VCaP (cell line): ENCODE measurements at regions not wholly inside any gene's neighbourhood (a gene's known extent, or its start where the extent isn't known, plus 50 kb on each side); places are given as distances from the start of the nearest gene placed in this dataset.

Experiments used
- H3K27ac ChIP-seq: fragments of 450-650 bp; 2 replicates; pipeline ENCODE4 v1.5.1; 2017
- TF ChIP-seq, protein P1 (sequence below): fragments of 450-650 bp; conservative IDR thresholded peaks from 2 replicates; pipeline ENCODE4 v1.5.1; 2017; ENCODE audit warnings: mild to moderate bottlenecking, moderate library complexity

DNA sequence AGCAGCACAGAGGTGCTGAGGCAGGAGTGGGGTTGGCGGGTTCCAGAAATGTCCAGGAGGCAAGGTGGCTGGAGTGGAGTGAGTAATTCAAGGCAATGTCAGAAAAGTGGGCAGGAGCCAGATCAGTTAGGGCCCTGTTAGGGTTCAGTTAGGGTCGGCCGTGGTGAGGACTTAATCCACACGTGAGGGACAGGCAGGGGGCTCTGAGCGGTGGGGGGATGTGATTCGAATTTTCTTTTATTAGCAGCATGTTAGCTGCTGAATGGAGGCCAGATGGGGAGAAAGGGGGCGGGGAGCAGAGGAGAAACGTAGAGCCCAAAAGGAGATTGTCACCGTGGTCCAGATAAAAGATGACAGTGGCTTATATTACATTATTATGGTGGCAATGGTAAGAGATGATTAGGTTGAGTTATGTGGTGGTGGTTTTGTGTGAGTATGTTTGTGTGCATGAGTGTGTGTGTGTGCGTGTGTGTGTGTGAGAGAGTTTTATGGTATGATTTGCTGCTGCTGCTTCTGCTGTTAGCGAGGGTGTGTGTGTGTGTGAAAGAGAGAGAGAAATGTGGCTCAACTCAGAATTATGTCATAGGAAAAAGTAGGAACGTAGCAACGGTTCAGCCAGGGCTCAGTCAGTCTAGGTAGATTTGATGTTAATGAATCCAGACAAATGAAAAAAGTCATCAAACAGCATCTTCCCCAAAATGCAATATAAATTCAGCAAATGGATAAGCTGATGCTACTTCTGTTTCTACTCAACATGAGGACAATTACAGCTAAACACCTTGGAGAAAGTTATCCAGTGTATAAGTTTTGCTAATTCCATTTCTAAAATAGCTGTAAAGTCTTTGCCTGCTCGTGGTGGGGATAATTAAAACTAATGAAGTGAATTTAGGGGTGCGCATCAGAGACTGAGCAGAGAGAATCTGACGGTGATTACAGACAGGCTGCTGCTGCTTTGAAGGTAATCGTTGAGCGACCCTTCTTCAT is 390.6 kb downstream of the HAPSTR1 start:
- TF ChIP-seq, protein P1, sequence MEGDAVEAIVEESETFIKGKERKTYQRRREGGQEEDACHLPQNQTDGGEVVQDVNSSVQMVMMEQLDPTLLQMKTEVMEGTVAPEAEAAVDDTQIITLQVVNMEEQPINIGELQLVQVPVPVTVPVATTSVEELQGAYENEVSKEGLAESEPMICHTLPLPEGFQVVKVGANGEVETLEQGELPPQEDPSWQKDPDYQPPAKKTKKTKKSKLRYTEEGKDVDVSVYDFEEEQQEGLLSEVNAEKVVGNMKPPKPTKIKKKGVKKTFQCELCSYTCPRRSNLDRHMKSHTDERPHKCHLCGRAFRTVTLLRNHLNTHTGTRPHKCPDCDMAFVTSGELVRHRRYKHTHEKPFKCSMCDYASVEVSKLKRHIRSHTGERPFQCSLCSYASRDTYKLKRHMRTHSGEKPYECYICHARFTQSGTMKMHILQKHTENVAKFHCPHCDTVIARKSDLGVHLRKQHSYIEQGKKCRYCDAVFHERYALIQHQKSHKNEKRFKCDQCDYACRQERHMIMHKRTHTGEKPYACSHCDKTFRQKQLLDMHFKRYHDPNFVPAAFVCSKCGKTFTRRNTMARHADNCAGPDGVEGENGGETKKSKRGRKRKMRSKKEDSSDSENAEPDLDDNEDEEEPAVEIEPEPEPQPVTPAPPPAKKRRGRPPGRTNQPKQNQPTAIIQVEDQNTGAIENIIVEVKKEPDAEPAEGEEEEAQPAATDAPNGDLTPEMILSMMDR = no peak
- no peak overlapping the region for H3K27ac ChIP-seq

DNA sequence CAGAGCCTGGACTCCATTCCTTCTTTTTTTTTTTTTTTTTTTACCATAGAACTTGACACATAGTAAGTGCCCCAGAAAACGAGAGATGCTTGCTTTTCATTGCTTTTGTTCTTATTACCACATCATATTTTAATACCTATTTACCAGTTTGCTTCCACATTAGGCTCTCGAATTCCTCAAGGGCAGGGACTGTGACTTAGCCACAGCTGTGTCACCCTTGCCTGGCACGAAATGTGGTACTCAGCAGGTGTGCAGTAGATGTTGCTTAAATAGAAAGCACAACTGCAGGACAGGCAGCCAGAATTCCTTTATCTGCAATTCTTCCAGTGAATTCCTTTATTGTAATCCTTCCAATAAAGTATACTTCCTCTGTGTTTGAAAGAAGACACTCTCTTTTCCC is 393.0 kb downstream of the HAPSTR1 start:
- TF ChIP-seq, protein P1 = no peak
- no peak overlapping the region for H3K27ac ChIP-seq

DNA sequence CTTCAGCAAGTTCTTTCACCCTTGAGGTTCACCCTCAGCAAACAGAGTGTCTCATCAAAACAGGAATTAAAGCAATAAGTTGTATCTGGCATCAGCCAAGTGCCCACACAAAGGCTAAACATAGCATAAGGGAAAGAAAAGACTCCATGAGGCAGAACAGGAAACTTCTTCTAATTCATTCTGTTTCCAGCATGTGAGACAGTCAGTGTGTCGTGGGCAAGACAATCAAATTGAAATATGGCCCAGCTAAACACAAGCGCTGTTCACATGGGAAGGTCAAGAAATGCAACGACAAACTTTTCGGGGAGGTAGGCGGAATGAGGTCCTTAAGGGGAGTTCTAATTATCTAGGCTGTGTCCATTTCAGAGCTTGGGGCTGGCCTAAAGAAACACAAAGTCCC is 393.4 kb downstream of the HAPSTR1 start:
- no peak overlapping the region for H3K27ac ChIP-seq
- TF ChIP-seq, protein P1 = no peak

DNA sequence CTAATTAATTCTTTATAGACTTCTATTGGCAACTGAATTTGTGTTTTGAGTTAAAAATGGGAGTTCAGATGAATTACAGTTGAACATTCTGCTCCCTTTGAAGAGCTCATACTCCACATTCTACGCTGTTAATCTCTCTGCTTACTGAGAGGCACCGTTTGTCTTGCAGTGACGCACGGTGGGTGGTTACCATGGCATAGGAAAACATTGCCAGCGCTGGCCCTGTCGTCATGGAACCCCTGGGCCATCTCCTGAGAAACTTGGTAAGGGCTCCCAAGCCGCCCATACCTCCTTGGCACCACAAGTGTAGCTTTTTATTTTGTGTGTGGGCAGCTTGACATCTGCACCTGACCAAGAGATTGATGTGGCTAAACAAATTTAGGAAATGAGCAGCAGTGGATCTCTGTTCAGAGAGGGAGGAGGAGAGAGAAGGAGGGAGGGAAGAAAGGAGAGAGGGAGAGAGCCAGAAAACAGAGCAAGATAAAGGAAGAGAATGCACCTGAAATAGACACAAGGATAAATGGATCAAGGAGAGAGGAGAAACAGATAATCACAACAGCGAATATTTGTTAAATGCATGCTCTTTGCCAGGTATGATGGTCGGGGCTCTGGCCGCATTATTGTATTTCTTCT is 398.5 kb downstream of the HAPSTR1 start:
- no peak overlapping the region for H3K27ac ChIP-seq
- TF ChIP-seq, protein P1 = no peak

DNA sequence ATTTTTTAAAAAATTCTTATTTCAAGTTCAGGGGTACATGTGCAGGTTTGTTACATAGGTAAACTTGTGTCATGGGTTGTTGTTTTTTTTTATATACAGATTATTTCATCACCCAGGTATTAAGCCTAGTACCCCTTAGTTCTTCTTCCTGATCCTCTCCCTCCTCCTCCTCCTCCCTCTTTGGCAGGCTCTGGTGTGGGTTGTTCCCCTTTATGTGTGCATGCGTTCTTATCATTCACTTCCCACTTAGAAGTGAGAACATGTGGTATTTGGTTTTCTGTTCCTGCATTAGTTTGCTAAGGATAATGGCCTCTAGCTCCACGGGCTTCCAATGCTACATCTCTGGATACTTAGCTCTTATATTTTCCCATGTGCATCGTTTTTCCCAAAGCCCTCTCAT is 404.4 kb downstream of the HAPSTR1 start:
- TF ChIP-seq, protein P1 = no peak
- H3K27ac ChIP-seq = no peak overlapping the region

DNA sequence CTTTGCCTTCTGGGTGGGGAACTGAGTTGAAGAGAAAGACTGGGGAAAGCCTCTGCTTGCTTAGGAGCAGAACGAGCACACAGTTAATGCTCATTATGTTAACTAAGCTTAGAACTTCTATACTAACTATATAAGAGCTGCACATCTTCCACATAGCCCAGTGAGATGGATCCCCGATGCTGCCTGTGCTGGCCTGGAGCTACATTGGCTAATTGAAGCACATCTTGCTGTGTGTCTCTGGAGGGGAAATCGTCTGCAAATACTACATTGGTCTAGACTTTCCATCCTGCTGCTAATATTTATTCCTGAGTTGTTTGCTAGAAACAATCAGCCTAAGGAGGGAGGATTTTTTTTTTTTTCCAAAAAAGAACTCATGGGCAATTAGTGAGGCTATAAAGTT is 406.3 kb downstream of the HAPSTR1 start:
- TF ChIP-seq, protein P1 = no peak
- H3K27ac ChIP-seq = no peak overlapping the region

DNA sequence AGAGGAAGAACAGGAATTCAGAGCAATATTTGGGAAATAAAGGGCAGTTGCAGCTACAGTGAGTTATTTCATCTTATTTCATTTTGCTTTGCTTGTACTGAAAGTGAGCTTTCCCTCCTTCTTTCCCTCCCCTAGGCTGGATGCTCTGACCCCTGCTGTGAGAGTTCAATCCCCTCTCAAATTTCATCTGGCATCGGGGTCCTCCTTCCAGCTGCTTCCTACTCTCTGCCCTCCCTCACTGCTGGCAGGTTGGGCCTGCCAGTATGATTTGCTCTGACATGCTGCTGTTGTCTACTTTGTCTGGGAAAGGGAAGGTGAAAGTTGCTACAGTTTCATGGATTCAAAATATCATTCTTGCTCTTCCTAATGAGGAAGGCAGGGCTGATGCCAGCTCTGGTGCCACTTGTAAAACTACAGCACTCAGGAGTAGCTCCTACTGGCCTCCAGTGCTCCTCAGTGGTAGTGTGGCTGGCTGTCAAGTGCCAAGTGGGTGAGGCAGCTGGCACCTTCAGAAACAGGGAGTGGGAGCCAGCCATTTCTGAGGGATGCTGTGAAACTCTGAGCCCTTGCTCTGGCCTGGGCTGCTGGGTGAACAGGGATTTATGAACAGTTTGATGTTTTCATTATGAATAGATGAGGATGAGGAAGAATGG is 408.6 kb downstream of the HAPSTR1 start:
- TF ChIP-seq, protein P1 = no peak
- no peak overlapping the region for H3K27ac ChIP-seq
